Hypothalamus (tissue), 51 donors: ENCODE measurements at regions not wholly inside any gene's neighbourhood (a gene's known extent, or its start where the extent isn't known, plus 50 kb on each side); places are given as distances from the start of the nearest gene placed in this dataset.
"Not testable (repeated sequence)": the region's sequence is repeated elsewhere in the genome, so short reads cannot be mapped to it uniquely, and the experiment has no call there.

Experiments used
- DNase-seq, 51 donors: peaks; one replicate each; lab custom pipeline; 2025; lab: John Stamatoyannopoulos, UW

- no peak for DNase-seq
These were observed 401.1 kb upstream of the FOXG1 start for GRCh38 chr14:28365510-28365909.

- no peak for DNase-seq
These were observed 392.9 kb upstream of the FOXG1 start for GRCh38 chr14:28373721-28374120.

- peak in 13 of 51 donors; percentile 0 to 28 (median 2) for DNase-seq
These were observed 391.3 kb upstream of the FOXG1 start for GRCh38 chr14:28375295-28375694.

GRCh38 chr14:28381656-28382055, 384.9 kb upstream of the FOXG1 start:
- DNase-seq = no peak

GRCh38 chr14:28382444-28383190, 384.0 kb upstream of the FOXG1 start:
- DNase-seq = no peak

GRCh38 chr14:28398506-28398905, 368.1 kb upstream of the FOXG1 start:
- DNase-seq = no peak

GRCh38 chr14:28401705-28402104, 364.9 kb upstream of the FOXG1 start:
- not testable (repeated sequence) for DNase-seq

GRCh38 chr14:28406196-28406595, 360.4 kb upstream of the FOXG1 start:
- DNase-seq = no peak

GRCh38 chr14:28407031-28407825, 359.4 kb upstream of the FOXG1 start:
- DNase-seq = no peak

GRCh38 chr14:28407996-28408395, 358.6 kb upstream of the FOXG1 start:
- DNase-seq = no peak

- DNase-seq = no peak
These were observed 354.5 kb upstream of the FOXG1 start for GRCh38 chr14:28412077-28412476.

GRCh38 chr14:28426960-28427359, 339.6 kb upstream of the FOXG1 start:
- DNase-seq = no peak

- DNase-seq = no peak
These were observed 329.8 kb upstream of the FOXG1 start for GRCh38 chr14:28436821-28437220.

- DNase-seq = no peak
These were observed 305.2 kb upstream of the FOXG1 start for GRCh38 chr14:28461389-28461788.

- no peak for DNase-seq
These were observed 299.0 kb upstream of the FOXG1 start for GRCh38 chr14:28467611-28468010.

GRCh38 chr14:28468191-28469151, 298.1 kb upstream of the FOXG1 start:
- DNase-seq = no peak

GRCh38 chr14:28482251-28483040, 284.1 kb upstream of the FOXG1 start:
- peak in 2 of 51 donors; percentile 3 to 4 for DNase-seq

- no peak for DNase-seq
These were observed 283.1 kb upstream of the FOXG1 start for GRCh38 chr14:28483506-28483905.

GRCh38 chr14:28488684-28489083, 277.9 kb upstream of the FOXG1 start:
- DNase-seq = no peak

GRCh38 chr14:28493516-28493915, 273.1 kb upstream of the FOXG1 start:
- DNase-seq = no peak
